ENCODE measurements at regions not wholly inside any gene's neighbourhood (a gene's known extent, or its start where the extent isn't known, plus 50 kb on each side); places are given as distances from the start of the nearest gene placed in this dataset.

DNA sequence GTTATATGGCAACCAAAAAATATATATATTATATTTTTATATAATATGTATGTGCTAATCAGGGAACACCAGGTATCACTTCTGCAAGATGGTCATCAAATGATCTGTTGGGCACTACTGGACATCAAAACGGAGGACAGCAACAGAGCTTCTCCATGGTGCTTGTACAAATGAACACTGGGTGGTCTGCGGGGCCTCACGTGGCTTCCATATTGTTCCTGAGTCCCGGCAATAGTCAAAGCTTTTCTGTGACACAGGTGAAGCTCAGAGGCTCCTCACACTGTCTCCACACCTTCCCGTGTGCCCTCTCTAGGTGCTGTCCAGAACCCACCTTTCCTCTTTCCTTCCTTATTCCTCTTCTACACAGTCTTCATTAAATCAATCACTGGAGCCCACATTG lies 149.9 kb upstream of the PIRT start:
- no peak for DNase-seq (ENCODE audit: low read depth in 4 of 4, low spot score in 2 of 4)

DNA sequence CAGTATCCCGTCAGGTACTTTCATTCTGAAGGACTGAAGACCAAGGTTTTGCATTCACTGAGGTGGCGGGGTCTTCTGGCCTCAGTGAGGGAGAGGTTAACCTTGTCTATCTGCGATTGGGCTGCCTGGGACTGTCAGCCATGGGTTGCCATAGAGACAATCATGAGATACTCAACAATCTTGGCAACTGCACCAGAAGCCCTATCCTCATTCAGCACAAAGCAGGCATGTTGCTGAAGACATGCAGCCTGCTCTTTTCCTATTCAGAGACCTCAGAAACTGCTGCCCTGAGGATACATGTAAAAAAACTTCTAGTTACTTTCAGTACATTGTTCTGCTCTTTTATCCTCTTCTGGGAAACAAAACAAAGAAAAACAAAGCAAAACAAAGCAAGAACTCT lies 146.3 kb upstream of the PIRT start:
- no peak for DNase-seq (ENCODE audit: low read depth in 4 of 4, low spot score in 2 of 4)

DNA sequence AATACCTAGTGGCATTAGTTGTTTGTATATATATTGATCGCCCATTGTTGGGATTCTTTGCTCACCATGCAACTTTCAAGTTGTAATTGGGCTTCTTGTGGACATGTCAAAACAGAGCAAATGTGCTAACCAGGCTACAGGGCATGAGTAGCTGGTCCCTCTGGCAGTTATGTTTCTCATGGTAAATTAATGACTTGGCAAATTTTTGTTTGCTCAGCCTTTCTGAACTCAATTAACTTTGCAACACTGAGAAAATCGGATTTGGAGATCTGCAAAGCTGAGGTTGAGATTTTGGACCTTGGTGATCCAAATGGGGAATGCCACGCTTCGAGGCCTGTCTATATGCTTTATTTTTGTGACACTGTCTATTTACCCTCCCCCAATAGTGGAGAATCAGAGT lies 138.5 kb upstream of the PIRT start:
- DNase-seq (ENCODE audit: low read depth in 4 of 4, low spot score in 2 of 4) = no peak

DNA sequence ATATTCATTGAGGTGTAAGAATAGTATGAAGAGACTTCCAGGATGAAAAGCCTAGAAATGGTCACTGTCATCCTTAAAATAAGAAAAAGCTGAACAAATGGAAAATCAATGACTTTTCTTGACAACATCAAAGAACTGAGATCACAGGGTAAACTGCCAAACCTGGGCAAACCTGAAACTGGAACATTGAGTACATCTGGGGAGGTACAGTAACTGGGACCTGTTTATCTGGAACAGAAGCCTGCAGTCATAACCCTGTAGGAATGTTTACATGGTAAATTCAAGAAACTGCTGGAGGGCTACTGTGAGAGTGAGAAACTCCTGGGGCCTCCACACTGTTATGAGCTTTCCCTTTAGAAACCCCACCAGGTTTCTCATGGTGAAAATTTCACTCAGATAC lies 130.1 kb upstream of the PIRT start:
- no peak for DNase-seq (ENCODE audit: low read depth in 4 of 4, low spot score in 2 of 4)

DNA sequence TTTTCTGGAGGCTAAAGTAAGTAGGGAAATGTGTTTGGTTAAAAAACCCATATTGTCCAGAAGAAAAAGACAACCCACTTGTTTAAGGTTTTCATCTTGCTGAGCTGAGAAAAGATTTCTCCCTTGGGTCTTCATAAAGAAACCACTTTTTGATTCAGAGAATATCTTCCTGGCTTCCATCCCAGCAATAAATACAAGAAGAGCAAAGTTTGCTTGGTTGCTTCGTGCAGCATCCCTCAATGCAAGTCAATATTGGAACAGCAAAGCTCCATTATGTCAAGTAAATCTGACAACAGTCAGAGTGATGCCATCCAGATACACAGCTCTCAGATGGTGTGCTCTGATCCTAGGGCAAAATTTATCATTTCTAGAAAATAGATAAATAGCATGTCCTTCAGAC lies 118.9 kb upstream of the PIRT start:
- DNase-seq (ENCODE audit: low read depth in 4 of 4, low spot score in 2 of 4) = no peak

DNA sequence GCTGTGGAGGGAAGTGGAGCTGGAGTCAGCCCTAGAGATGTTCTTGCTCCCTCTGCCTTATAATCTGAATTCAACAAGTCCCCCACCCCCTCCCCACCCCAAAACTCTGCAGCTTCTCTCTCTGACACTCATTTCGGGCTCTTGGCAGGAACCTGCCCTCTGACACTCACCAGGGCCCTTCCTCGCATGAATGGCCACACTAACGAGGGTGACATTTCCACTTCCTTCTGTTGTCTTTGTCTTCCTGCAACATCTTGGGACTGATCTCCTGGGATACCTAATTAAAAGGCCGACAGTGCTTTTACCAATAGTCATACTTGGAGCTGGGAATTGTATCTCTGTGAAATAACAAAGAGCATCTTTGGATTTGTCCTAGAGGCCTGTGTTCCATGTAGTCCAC lies 106.9 kb upstream of the PIRT start:
- DNase-seq (ENCODE audit: low read depth in 4 of 4, low spot score in 2 of 4) = no peak

DNA sequence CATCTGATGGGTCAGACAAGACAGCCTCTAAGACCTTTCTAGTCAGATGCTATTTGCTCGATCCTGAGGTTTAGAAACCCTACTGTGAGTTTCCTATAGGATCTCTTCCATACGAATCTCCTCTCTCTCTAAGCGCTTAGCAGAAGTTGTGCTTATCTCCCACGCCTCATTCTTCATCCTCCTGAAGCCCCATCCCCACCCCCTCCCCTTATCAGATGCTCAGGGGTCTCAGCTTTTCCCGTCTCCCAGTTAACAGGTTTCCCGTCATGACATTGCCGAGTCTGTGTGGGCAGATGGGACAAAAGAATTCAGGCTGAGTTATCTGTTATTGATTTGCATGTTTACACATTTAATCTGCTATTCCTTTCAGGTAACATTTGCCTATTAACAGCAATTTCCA lies 99.0 kb upstream of the PIRT start:
- DNase-seq (ENCODE audit: low read depth in 4 of 4, low spot score in 2 of 4) = no peak

DNA sequence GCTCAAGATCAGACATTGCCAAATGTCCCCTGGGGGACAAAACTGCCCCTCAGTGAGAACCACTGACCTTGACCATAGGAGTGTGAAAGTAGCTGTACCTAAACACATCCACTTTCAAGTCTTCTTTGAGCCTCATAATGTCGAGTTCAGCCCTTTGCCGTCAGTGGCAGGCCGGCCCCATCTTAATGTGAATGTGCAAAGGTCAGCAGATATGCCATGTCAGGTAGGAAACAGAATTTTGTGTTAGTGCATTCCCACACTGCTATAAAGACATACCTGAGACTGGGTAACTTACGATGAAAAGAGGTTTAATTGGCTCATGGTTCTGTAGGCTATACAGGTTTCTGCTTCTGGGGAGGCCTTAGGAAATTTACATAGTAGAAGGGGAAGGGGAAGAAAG lies 95.1 kb upstream of the PIRT start:
- no peak for DNase-seq (ENCODE audit: low read depth in 4 of 4, low spot score in 2 of 4)

DNA sequence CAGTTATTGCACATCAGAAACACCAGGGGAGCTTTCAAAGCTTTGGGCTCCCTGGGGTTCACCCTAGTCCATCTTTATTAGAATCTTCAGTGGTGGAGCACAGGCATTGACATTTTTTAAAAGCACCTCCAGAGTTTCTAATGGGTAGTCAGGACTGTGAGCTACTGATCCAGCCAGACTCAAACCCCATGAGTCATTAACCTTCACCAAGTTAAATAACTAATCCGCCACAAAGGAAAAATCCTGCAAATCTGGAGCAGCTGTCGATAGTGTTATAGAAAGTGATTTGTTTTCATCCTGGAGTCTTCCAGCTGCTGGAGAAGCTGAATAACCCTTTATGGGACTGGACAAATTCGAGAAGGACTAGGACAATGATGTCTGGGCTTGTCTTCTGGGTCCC lies 93.2 kb upstream of the PIRT start:
- no peak for DNase-seq (ENCODE audit: low read depth in 4 of 4, low spot score in 2 of 4)

DNA sequence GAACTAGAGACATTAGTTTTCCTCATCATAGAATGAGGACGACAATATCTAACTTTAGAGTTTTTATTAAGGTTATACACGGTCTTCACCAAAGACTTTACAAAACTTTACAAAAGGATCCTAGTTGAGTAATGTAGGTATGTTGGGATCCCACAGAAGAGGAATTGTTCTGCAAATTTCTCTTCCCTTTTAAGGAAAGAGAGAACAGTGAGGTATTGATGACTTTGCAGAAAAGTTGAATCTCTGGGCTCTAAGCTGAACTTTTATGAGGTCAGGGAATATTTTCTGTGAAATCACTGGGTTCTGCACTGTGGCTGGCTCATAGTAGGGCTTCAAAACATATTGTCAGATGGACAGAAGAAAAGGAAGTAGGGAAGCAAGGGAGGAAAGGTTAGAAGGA lies 89.8 kb upstream of the PIRT start:
- no peak for DNase-seq (ENCODE audit: low read depth in 4 of 4, low spot score in 2 of 4)

DNA sequence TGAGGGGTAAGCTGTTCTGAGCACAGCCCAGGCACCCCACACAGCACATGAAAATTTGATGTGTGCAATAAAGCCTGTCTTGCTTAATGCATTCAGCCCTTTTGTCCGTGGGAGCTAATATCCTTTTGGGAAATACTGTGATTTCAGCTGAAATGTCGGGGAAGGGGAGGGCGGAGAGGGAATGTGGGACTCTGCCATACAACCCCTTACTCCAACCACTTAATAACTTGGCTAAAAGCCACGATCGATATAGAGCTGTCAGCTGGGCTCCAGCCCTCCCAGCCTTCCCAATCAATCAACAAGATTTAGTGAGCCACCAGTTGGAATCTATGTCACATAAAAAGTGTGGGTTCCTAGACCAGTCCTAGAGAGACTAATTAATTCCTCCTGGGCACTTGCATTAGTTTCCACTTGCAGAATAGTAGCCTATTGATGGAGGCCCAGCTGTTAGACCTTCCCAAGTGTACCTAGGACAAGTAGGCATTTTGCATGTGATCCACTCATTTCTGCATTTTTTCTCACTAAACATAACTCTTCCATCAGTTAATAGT lies 82.7 kb upstream of the PIRT start:
- DNase-seq (ENCODE audit: low read depth in 4 of 4, low spot score in 2 of 4) = no peak

DNA sequence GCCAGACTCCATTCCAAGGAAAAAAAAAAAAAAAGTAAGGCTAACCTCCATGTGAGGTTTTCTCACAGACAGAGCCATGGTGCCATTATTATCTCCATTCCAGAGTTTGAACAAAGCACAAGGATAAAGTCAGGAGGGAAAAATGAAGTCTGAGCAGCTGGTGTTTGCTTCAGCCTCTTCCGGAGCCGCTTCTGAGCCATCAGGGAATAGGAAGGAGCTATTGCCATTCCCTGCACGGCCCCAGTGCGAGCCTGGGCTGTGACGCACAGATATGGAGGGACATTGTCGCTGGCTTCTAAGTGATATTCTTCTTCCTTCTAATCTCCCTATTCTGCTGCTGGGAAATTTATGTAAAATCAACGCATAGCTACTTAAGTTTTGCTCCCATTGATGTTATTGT lies 69.5 kb upstream of the PIRT start:
- no peak for DNase-seq (ENCODE audit: low read depth in 4 of 4, low spot score in 2 of 4)

DNA sequence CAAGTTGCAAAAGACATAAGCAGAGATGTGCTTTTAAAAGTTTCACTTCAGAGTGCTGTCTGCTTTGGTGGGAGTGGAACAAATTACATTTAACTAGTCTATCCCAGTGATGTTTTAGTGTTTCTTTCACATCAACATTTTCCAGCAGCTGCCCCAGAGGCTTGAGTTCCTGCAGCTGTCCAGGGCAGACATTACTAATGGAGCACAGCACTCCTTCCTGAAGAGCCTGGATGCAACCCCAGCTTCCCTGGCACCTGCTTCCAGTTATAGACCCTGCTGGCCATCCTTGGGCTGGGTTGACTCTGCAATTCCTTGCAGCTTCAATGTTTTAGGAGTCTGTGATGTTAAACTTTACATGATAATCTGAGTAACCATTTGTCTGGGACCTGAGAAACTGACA lies 61.4 kb upstream of the PIRT start:
- DNase-seq (ENCODE audit: low read depth in 4 of 4, low spot score in 2 of 4) = peak in 1 of 4 donors; percentile 20

DNA sequence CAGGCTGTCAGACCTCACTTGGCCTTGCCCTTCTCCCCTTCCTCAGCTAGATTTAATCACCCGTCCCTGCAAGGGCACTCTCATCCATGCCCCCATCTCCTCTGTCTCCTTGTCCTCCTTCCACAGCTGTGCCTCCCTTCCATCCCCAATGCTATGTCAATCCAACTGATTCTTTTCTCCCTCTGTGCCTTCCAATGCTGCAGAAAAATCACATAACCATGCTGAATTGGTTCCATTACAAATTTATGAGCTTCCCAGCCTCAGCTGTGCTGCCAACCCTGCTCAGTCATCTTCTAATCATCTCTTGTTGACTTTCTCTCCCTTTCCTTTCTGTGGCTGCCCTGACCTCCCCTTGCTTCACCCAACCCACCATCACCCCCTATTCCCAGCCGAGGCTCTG lies 56.3 kb upstream of the PIRT start:
- no peak for DNase-seq (ENCODE audit: low read depth in 4 of 4, low spot score in 2 of 4)

DNA sequence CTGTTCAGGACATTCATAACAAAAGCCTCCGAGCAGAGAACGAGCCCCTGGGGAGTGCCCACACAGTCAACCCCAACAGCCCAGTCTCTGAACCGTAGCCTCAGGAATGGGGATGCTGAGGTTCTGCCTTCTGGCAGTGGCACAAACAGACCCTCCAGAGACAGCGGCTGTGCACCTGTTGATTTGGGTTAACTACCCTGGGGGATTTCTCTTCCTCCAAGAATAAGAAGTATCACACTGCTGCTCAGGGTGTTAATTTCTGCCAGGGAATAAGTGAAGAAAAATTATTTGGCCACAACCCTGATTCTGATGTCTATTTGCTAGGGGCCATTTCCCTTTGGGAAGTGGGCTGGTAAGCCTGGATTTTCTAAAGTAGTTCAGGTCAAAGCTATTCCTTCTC lies 51.0 kb upstream of the PIRT start:
- no peak for DNase-seq (ENCODE audit: low read depth in 4 of 4, low spot score in 2 of 4)

All from left renal cortex interstitium (tissue), 4 donors.